Type B pancreatic cell (in vitro differentiated cells): ENCODE measurements at regions not wholly inside any gene's neighbourhood (a gene's known extent, or its start where the extent isn't known, plus 50 kb on each side); places are given as distances from the start of the nearest gene placed in this dataset.

Experiments
- DNase-seq: peaks from one replicate; pipeline ENCODE4 v3.0.0; 2021; ENCODE audit warnings: mixed read lengths; ENCODE audit not compliant: unreplicated experiment; ENCODE audit errors: extremely low spot score
- H3K27ac Mint-ChIP-seq: 2 replicates; pipeline ENCODE4 v1.8.0; 2021; ENCODE audit warnings: mild to moderate bottlenecking, mixed read lengths
- H3K27me3 Mint-ChIP-seq: 2 replicates; pipeline ENCODE4 v1.8.0; 2021; ENCODE audit warnings: mixed read lengths
- H3K36me3 Mint-ChIP-seq: 2 replicates; pipeline ENCODE4 v1.8.0; 2021; ENCODE audit warnings: mixed read lengths
- H3K4me1 Mint-ChIP-seq: one replicate; pipeline ENCODE4 v1.8.0; 2021; ENCODE audit warnings: mixed read lengths; ENCODE audit not compliant: unreplicated experiment
- H3K4me3 Mint-ChIP-seq: 2 replicates; pipeline ENCODE4 v1.8.0; 2021; ENCODE audit warnings: mild to moderate bottlenecking, mixed read lengths
- H3K9me3 Mint-ChIP-seq: 2 replicates; pipeline ENCODE4 v1.8.0; 2021; ENCODE audit warnings: mixed read lengths
- CTCF ChIP-seq: fragments of 200-600 bp; sonication (generic); conservative IDR thresholded peaks from 2 replicates; pipeline ENCODE4 v1.5.0; 2021; ENCODE audit warnings: antibody characterized with exemption, mild to moderate bottlenecking

- no peaks in the 10 kb centered on the region for H3K9me3 Mint-ChIP-seq
- DNase-seq: no peak
- H3K27me3 Mint-ChIP-seq: peaks cover 44% of the 10 kb centered on the region
- no peak overlapping the region for H3K4me3 Mint-ChIP-seq
- no peak overlapping the region for H3K27ac Mint-ChIP-seq
- no peak for TF ChIP-seq CTCF
- H3K36me3 Mint-ChIP-seq: no peaks in the 10 kb centered on the region
- no peaks in the 10 kb centered on the region for H3K4me1 Mint-ChIP-seq
Measured at GRCh38 chr1:30596470-30596869, 126.9 kb downstream of the MATN1 start.

- H3K4me1 Mint-ChIP-seq: no peaks in the 10 kb centered on the region
Measured at GRCh38 chr1:30589083-30589482, 134.3 kb downstream of the MATN1 start.

GRCh38 chr1:30588311-30589073, 134.9 kb downstream of the MATN1 start:
- TF ChIP-seq CTCF: no peak
- no peaks in the 10 kb centered on the region for H3K4me1 Mint-ChIP-seq
- H3K4me3 Mint-ChIP-seq: no peak overlapping the region
- no peaks in the 10 kb centered on the region for H3K9me3 Mint-ChIP-seq
- peak; percentile 58 for DNase-seq
- H3K27ac Mint-ChIP-seq: no peak overlapping the region
- H3K27me3 Mint-ChIP-seq: peaks cover 33% of the 10 kb centered on the region
- no peaks in the 10 kb centered on the region for H3K36me3 Mint-ChIP-seq

More at GRCh38 chr1:30589083-30589482, 134.3 kb downstream of the MATN1 start:
- no peak overlapping the region for H3K27ac Mint-ChIP-seq
- no peak for TF ChIP-seq CTCF
- no peaks in the 10 kb centered on the region for H3K36me3 Mint-ChIP-seq
- no peak for DNase-seq
- peaks cover 38% of the 10 kb centered on the region for H3K27me3 Mint-ChIP-seq
- H3K4me3 Mint-ChIP-seq: no peak overlapping the region
- no peaks in the 10 kb centered on the region for H3K9me3 Mint-ChIP-seq

GRCh38 chr1:30586671-30587070, 136.7 kb downstream of the MATN1 start:
- Mint-ChIP-seq H3K4me3 (no peak overlapping the region), H3K27ac (no peak overlapping the region), H3K4me1 (no peaks in the 10 kb centered on the region), H3K9me3 (no peaks in the 10 kb centered on the region), H3K36me3 (no peaks in the 10 kb centered on the region), H3K27me3 (peaks cover 19% of the 10 kb centered on the region)
- no peak for DNase-seq
- no peak for TF ChIP-seq CTCF

- no peaks in the 10 kb centered on the region for H3K9me3 Mint-ChIP-seq
- no peak for TF ChIP-seq CTCF
- peaks cover 16% of the 10 kb centered on the region for H3K27me3 Mint-ChIP-seq
- H3K27ac Mint-ChIP-seq: no peak overlapping the region
- H3K4me1 Mint-ChIP-seq: no peaks in the 10 kb centered on the region
- no peak for DNase-seq
- H3K4me3 Mint-ChIP-seq: no peak overlapping the region
- no peaks in the 10 kb centered on the region for H3K36me3 Mint-ChIP-seq
Measured at GRCh38 chr1:30579580-30579979, 143.8 kb downstream of the MATN1 start.
